GM19351 (cell line): ENCODE measurements at regions not wholly inside any gene's neighbourhood (a gene's known extent, or its start where the extent isn't known, plus 50 kb on each side); places are given as distances from the start of the nearest gene placed in this dataset.

Experiments used
- ATAC-seq: cut with Tn5 transposase; IDR thresholded peaks from one replicate; pipeline ENCODE4 v1.9.1; 2021; ENCODE audit warnings: mild to moderate bottlenecking, moderate library complexity; ENCODE audit not compliant: unreplicated experiment

DNA sequence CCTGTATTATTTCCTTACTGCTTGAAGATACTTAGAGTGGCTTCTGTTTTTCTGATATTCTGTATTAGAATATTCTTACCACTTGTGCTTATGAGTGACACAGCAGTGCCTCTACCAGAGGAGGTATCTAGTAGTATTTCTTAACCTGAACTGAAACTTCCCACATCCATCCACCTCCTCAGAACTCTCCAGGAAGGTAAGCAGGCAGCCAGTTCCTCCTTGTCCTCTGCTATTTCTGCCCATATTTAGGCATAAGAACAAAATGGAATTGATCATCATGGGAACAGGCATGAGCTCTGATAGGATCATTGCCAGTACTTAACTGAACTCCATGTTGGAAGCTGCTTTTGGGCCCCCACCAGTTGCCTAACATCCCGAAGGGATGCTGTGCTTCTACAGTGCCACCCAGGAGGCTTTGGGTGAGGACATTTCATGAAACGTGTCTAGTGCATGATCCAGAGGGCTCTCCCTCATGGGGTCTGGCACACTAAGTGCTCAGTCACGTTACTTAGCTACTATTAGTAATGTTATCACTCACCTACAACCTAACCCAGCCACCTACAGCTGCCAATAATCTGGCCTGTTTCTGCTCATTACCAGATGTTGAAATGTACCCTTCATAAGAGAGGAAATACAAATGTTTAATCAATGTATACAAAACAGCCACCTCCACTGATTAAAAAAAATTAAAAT lies 520.7 kb downstream of the EIPR1 start:
- no peak for ATAC-seq

DNA sequence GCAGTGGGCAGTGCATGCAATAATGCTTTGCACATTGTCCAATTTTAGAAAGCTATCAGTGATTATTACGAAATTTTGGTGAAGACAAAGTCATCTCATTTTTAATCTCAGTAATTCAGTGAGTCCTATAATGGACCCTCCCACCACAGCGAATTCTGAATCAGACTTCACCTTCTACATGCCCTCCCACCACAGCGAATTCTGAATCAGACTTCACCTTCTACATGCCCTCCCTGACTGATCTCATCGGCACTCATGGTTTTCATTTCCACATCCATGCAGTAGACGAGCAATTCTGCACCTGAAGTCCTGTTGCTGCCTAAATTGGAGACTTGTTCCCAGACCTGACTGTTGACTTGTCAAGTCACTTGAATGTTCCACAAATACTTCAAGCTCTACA lies 522.3 kb downstream of the EIPR1 start:
- ATAC-seq: no peak

DNA sequence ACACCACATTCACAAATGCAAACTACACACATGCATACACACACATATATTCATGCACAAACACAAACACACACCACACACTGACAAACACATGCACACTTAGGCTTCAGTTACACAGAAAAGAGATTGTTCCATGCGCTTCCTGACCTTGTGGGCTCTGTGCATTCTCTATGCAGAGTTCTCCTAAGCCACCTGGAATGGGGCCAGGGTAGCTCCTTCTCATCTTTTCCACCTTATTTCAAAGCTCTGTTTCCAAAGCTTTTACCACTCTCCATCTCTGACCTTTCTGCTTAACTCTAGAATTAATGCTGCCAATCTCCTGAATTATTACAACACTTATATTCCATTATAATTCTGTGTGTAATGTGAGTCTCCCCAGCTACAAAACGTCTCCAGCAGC lies 522.3 kb upstream of the MYT1L start:
- no peak for ATAC-seq

DNA sequence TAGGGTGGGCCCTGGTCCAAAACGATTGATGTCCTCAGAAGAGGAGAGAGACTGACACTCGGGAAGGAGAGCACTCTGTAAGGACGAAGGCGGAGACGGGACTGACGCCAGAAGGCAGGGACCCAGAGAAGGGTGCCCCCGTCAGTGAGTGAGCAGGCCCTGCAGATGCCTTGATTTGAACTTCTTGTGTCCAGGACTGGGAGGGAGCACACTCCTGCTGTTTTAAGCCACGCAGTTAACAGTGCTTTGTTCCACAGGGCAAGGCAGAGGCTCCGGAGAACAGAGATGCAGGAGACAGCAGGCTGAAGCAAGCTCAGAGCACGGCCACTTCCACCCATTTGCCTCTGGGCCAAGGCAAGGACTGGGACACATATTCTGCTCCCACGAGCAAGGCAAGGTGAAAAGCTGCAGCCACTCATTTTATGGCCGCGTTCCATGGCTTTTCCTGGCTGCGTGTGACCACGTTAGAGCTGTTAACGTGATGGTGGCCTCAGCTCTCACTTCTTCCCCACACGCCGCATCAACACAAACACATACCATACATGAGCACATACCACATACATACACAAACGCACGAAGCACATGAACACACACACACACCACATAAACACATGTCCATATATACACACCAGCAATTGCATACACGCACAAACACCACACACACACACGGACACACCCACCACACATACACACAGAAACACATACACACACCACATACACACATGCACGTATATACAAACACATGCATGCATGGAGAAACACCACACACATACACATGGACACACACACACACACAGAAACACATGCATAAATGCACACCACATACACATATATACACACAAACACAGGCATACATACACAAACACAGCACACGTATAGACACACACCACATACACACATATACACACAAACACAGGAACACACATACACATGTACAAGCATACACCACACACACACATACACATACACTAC lies 521.0 kb upstream of the MYT1L start:
- no peak for ATAC-seq

DNA sequence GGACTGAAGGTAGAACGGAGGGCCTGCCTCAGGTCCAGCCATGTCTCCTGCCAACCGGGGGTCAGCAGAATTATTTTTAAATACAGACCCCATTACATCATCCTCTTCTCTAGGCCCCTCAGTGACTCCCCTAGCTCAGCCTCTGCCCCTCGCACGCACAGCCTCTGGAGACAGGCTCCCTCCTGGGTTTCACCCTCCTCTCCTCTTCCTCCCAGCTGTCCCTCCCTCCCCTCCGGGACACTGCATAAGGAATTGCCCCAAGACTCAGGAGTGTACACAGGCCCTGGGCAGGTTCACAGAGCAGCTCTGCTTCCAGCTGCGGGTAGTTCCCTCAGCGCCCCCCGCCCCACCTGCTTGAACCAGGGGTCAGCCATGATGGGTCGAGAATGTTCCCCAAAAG lies 520.2 kb upstream of the MYT1L start:
- no peak for ATAC-seq

DNA sequence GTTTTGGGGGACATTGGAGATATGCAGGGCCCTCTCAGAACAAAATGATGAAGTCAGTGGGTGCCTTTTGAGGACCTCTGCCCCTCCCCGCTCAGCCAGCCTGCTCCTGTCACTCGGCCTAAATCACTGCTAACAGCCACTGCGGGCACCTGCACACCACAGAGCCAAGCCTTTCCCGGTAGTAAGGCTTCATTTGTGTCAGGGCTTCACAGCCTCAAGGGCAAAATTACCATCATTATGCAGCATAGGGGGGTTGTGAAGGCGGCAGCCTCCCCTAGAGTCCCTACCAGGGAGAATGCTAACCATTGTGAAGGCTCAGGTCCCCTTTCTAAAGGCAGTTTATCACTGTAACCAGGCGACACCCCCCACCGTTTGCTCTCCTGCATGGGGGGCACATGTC lies 519.8 kb upstream of the MYT1L start:
- ATAC-seq: no peak

DNA sequence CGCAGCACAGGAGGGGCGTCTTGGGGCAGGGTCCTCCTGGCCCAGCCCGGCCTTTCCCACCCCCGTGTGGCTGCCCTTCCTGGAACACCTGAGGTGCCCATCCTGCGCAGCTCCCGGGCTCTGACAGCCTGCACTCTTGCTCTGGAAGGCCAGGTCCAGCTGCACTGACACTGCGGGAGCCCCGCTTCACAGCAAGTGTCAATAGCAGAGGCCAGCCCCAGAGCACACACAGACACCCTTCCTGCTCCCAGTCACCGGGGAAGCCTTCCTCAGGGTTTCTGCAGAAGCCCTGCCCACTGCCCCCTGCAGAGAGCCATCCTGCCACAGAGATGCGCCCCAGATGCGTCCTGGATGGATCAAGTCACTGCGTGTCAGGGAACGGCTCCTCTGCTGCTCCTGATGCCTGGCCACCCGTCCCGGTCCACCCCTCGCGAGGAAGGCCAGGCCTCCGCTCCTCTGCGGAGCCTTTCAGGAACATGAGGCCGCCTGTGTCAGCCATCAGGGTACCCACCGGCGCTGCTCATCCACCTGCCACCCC lies 519.2 kb upstream of the MYT1L start:
- ATAC-seq: no peak

DNA sequence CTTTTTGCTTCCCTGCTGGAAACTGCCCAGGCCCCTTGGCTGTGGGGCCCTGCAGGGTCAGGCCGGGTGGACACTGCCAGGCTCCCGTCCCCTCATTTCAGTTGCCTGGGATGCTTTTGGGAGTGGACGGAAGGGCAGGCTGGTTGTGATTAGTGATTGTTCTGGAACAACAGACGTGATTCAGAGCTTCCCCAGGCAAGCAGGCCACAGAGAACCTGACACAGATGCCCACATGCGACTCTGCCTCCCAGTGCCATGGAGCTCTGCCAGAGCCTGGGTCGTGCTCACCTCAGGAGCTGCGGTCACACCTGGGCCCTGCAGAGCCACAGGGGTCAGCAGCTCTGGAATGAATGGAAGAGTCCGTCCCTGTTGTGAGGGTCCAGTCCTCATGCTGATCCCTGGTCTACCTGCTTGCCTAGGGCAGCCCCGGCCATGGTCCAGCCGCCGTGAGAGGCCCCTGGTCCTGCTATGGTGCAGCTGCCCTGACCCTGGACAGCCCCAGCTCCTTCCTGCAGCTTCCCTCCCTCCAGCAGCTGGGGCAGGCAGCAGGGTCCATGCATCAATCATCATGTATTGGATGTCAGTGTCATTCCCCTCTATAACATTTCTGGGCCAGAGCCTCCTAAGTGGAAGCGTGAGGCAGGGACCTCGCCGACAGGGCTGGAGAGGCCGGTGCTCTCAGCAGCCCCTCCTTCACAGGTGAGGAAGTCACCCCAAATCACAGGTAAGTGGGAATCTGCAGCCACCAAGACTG lies 518.6 kb upstream of the MYT1L start:
- no peak for ATAC-seq

DNA sequence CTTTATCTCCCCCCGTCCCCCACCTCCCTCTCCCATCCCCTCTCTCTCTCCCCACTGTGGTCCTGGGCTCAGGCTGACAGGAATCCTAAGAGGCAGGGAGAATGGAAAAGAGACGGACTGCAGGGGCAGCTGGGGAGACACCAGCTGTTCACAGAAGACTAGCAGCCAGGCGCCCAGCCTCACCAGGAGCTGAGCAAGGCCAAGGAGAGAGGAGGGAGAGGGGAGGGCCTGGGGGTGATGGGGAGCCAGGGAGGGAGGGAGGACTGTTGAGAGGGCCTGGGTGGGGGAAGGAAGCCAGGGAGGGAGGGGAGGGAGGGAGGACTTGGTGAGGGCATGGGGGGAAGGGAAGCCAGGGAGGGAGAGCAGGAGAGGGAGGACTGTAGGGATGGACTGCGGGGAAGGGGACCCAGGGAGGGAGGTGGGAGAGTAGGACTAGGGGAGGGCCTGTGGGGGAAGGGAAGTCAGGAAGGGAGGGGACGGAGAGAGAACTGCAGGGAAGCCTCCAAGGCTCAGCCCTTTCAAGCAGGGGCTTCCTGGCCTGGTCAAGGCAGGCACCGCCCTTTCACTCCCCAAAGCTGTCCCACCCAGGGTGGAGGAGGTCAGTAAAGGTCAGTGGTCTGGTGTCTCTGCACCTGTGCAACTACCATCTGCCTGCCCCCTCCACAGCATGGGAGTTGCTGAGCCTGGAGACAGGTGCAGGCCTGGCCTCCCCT lies 517.7 kb upstream of the MYT1L start:
- ATAC-seq: no peak

DNA sequence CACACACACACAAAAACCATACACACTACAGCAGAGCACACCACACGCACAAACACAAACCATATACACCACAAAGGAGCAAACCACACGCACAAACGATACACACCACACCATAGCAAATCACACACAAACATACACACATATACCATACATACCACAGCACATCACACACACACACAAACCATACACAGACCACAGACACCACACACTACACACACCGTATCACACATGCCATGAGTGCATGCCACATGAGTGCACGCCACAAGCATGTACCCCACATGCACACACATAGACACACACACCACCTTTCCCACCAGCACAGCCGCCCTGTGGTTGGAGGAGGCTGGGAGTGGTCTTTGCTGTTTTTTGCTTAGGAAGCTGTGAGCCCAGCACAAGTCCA lies 517.1 kb upstream of the MYT1L start:
- no peak for ATAC-seq

DNA sequence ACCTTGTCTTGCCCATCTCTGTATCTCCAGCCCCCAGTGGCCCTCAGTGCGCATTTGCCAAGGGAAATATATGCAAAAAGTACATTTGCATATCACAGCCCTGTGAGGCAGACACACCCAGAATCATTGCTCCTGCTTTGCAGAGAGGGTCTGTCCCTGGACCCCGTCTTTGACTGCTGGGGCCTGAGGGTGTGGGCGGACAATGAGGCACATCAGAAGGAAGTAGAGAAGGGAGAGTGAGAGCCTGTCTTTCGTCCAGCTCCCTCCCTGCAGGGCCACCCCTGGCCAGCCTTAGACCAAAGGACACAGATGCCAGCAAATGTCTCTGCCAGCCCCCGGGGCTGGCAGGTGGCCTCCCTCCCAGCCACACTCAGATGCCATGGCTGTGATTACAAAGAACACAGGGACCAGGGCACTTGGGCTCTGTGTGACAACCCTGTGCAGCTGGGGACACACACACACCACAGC lies 516.2 kb upstream of the MYT1L start:
- ATAC-seq: no peak

DNA sequence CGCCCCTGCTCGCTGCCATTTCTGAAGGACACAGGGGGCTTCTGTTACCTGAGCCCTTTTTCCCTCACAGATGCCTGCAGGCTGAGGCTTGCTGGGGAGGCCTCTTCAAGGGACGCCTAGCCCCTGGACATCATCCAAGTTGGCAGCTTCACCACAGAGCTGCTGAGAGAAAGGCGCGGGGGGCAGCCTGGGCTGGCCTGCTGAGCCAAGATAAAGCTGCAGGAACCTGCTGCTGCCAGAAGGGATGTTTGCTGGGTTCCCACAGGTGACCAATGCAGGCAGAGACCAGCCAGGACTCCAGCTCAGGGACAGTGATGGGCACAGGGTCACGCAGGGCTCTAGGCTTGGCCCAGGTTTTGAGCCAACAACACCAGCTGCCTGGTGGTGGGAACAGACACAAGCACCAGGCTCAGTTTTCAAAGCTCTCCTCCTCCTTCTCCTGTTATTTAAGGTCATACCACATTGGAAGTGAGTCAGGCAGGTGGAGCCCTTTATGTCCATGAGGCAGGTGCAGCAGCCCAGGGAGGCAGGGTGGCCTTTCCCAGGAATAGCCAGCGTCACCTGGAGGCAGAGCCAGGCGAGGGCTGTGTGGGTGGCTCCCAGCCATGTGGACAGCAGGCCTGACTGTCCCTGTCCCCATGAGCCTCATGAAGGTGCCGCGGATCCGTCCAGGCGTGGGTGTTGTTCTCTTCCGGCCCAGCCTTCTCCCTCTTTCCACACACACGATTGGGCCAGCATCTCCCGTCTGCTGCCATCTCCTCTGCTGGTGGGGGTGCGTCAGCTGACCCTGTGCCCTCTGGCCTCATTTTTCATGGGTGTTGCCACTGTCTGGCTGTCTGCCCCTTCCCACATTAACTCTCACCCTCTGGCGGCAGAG lies 515.5 kb upstream of the MYT1L start:
- no peak for ATAC-seq

DNA sequence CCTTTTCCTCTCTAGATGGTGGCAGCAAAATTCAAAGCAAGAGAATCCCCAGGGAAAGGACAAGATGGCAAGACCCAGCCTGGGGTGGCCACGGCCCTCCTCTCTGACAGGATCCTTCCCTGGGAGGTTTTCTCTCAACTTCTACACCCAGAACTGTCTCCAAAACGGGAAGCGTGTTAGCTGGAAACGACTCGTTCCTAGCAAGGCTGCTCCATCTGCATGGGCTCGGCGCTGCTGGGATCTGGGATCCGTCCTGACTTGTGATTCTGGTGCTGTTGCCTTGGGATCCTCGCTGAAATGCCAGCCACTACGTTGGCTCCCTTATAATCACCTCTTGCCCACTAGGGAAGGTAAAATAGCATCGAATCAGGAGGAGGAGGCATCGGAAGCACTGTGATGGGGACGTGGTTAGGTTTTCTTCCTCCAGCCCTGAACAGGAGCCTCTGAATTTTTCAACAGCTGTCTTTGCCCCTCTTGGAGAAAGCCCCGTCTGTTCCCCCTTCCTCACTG lies 514.8 kb upstream of the MYT1L start:
- no peak for ATAC-seq

DNA sequence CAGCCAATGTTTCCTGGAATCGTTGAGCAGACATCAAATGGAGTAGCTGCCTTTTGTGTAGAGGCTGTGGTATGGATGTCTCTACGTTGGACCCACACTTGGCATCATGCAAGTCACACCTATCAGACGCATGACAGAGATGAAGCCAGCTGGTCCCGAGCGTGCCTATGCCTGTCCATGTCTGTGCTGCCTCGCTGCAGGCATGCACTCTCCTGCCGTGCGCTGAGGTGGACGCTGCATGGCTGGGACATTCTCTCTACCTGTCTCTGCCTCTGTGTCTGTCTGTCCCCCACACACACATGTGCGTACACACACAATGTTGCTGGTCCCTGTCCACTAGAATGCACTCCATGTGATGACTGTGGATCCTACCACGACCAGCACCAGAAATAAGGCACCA lies 514.2 kb upstream of the MYT1L start:
- no peak for ATAC-seq

DNA sequence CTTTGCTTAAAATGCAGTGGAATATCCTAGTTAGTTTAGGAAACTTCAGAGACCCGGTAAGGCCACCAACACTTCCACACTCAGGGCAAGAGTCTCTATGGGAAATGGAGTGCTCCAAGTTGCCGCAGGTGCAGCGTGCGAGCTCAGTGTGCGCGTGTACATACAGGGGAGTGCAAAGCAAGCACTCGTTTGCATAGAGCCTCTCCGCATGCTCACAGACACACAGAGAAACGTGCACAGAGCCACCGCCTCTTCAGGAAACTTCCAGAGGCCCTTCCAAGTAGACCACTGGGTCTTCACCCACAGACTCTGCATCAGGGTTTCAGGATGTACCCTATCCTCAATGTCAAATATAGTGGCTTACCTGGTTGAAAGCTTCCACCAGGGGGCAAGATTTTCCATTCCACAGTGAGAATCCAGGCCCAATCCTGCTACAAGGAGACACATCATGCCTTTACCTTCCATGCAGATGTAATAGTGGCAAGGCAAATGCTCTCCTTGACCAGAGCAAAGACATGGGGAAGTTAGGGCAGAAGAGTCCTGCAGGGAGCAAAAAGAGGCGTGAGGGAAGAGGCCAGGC lies 513.0 kb upstream of the MYT1L start:
- ATAC-seq: no peak

DNA sequence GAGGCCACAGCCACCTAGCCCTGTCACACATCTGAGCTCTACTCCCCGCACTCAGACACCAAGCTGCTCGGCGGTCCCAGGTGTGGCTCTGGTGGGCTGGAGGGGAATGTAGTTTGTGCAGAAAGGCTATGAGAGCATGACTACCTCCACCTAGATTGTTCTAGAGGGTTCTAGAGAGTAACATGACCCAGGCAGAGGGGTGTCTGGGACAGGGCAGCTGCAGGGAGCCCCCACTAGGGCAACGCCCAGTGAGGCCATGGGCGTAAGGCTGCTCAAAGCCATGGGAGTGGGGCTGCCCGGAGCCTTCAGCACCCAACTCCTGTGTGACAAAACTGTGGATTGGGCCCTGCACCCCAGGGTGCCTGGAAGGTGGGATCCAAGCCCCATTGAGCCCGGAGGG lies 511.4 kb upstream of the MYT1L start:
- ATAC-seq: no peak

DNA sequence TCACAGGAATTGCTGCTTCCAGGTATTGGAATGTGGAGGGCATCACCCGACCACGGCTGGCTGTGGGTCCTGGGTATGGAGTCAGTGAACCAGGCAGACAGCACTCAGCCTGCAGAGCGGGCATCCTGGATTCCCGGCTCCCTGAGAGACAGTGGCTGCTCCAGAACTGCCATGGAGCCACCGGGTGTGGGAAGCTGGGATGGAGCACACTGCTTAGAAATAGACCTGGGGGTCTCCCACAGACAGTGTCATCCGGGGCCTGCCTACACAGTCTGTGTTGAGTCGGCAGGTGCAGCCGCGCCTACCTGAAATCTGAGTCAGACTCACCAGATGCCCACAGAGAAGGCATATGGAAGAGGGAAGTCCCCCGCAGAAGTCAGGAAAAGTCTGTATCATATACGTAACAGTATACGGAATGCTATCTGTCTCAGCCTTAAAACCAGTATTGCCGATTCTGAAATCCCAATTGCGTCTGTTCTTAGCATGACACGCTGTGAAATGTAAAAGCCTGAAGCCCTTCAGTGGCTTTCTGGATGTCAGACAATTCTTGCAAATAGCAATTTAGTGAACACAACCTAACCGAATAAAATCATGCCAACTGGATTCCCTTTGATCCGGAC lies 509.7 kb upstream of the MYT1L start:
- ATAC-seq: no peak

DNA sequence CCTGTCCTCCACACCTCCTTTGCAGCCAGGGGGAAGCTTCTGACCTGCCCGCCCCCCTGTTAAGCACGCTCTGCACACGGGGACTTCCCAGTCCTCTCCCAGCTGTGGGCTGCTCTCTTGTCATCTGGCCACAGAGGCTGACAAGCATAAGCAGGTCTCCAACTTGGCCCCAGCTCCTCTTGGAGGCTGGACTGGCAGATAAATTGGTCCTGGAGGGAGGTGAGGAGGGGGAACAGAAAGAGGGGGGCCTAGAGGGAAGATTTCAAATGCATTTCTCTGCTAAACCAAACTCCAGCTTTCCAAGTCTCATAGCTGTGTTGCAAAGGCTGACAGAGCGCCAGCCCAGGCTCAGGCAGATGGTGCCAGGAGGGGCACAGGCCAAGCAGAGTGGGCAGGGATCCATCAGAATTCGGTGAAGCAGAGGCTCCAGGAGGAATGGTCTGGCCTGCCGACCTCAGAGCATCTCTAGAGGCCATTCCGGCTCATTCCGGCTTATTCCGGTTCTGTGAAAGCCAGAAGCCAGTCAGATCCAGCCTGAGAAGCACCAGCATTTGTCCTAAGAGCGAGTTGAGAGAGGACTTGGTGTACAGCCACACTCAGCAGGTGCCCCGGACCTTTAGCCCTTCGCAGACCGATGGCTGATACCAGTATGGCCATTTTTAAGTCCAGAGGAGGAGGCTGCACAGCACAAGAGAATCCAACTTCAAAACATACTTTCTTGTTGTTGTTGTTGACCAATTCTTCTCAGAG lies 508.9 kb upstream of the MYT1L start:
- ATAC-seq: no peak
